IPS-NIHi7 (cell line): ENCODE measurements at regions not wholly inside any gene's neighbourhood (a gene's known extent, or its start where the extent isn't known, plus 50 kb on each side); places are given as distances from the start of the nearest gene placed in this dataset.
A peak's percentile ranks its signal among the peaks of the same experiment; 100 is the strongest.

Experiments
- DNase-seq: peaks from one replicate; pipeline ENCODE4 v3.0.0; 2012; ENCODE audit warnings: mixed read lengths; ENCODE audit errors: extremely low spot score

- DNase-seq: no peak
Measured at GRCh38 chr13:111844222-111844671, 222.7 kb upstream of the SOX1 start.

- no peak for DNase-seq
Measured at GRCh38 chr13:111844682-111845081, 222.3 kb upstream of the SOX1 start.

- DNase-seq: peak; percentile 65
Measured at GRCh38 chr13:111845621-111846351, 221.2 kb upstream of the SOX1 start.

- DNase-seq: peak; percentile 67
Measured at GRCh38 chr13:111846391-111847159, 220.4 kb upstream of the SOX1 start.

GRCh38 chr13:111847964-111848363 is 219.0 kb upstream of the SOX1 start:
- DNase-seq: no peak

DNA sequence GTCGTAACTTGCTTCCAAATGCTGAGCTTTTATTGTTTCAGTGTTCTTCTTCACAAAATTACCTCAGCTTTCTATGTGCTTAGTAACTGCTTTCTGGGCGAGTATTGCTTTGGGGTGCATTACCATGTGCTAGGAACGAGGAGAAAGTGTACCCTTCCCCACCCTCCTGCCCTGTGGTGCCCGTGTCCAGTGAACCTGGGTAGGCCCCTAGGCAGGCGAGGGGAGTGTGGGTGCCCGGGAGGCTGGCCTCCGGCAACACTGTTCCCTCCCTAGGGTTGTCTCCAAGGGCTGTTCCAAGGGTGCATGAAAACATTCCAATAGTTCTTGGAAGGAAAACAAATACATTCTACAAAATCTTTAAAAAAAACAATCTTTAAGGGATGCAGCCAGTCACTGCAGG is 216.5 kb upstream of the SOX1 start:
- no peak for DNase-seq

DNA sequence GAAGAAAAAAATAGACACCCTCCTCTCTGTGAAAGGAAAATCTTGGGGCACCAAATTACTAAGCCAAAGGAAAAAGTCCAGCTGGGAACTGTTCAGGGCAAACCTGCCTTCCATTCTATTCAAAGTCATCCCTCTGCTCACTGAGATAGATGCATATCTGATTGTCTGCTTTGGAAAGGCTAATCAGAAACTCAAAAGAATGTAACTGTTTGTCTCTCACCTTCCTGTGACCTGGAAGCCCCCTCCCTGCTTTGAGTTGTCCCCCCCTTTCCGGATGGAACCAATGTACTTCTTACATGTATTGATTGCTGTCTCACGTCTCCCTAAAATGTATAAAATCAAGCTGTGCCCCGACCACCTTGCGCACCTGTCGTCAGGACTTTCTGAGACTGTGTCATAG is 216.0 kb upstream of the SOX1 start:
- no peak for DNase-seq

DNA sequence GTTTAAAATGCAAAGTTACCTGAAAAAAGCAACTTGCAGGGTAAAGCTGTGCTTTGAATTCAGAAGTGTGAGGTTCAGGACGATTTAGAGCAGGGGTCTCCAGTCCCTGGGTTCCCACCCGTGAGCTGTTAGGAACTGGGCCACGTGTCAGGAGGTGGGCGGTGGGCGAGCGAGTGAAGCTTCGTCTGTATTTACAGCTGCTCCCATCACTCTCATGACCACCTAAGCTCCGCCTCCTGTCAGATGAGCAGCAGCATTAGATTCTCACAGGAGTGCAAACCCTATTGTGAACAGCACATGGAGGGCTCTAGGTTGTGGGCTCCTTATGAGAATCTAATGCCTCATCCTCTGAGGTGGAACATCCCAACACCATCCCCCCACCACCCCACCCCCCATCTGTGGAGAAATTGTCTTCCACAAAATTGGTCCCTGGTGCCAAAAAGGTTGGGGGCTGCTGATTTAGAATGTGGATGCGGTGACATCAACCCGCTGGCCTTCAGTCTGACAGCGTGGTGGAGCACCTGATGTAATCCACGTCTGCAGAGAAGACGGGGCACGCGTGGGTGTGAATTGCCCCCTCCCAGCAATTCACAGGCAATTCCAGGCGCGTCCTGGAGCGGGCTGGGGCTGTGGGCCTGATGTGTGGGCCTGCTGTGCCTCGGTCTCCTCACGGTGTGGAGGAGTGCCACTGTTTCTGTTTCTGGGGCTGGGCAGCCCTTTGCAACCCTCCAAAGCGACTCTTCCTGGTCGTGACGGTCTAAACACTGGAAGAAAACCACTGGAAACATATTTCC is 214.0 kb upstream of the SOX1 start:
- no peak for DNase-seq

DNA sequence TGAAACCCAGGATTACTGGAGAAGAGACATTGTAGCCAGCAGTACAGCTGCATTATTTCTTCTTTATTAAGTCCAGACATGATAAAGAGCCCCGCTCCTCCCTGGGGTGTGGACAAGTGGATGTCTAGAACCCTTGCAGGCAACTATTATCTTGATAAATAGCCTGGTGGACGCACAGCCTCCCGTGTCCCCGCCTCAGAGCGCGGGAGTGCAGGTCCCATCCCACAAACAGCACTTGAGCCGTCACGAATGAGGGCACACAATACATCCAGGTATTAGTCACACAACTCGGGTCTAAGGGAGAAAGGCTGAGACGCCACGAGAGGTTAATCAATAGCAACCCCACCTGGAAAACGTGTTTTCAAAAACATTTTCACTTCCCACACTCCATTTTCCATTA is 213.2 kb upstream of the SOX1 start:
- no peak for DNase-seq

DNA sequence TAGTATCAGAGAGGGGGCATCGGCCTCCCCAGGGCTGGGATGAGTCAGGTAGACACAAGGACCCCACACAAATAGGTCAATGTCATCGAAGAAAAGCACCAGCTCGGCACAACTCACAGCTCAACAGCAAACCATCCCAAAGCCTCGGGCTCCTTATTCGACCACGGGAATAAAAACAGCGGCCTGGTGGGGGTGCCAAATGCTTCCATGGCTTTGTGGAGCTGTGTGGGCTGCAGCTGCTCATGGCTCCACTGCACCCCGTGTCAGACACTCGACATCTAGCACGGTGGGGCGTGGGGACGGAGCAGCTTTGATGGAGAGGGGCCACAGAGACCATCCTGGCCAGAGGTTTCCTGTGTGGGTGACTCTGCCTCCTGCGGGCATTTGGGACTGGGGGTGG is 212.5 kb upstream of the SOX1 start:
- no peak for DNase-seq

DNA sequence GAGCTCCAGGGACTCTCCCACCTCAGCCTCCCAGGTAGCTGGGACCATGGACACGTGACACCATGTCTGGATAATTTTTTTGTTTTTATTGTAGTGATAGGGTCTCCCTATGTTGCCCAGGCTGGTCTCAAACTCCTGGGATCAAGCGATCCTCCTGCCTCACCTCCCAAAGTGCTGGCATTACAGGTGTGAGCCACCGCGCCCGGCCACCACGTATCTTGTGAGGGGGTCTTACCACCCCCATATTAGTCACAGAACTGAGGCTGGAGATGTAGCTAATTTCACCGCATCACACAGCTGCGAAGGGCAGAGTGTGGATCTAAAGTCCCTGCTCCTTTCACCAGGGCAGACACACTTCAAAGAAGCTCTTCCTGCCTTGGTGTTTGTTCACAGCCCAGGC is 211.8 kb upstream of the SOX1 start:
- no peak for DNase-seq

DNA sequence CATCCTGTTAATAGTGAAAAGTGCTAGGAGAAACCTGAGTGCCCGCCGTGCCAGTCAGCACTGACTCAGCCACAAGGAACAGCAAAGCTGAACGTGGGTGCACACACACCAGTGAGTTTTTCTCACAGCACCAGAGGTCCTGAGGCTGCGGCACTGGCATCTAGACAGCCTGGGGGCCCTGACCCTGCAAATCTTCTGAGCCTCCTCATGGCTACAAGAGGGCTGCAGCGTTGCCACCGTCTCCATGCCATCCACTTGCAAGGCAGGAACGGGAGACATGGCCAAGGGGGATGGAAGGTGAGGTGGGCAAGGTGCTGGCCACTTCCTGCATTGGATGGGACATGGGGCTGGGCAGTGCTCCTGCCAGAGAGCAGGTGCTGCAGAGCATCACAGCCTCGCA is 211.2 kb upstream of the SOX1 start:
- DNase-seq: no peak

- no peak for DNase-seq
Measured at GRCh38 chr13:111856571-111856970, 210.4 kb upstream of the SOX1 start.

DNA sequence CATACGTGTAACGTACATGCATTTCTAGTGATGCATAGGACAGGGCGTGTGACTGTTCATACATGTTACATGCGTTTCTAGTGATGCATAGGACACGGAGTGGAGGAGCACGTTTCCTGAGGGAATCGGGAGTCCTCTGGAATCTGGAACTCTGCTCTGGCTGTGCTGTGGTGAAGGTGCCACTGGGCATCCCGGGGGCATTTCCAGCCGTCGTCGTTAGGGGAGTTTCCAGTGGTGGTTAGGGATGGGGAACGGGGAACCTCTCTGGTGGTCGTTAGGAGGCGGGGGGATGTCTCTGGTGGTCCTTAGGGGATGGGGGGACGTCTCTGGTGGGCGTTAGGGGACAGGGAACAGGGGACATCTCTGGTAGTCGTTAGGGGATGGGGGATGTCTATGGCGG is 209.6 kb upstream of the SOX1 start:
- no peak for DNase-seq

DNA sequence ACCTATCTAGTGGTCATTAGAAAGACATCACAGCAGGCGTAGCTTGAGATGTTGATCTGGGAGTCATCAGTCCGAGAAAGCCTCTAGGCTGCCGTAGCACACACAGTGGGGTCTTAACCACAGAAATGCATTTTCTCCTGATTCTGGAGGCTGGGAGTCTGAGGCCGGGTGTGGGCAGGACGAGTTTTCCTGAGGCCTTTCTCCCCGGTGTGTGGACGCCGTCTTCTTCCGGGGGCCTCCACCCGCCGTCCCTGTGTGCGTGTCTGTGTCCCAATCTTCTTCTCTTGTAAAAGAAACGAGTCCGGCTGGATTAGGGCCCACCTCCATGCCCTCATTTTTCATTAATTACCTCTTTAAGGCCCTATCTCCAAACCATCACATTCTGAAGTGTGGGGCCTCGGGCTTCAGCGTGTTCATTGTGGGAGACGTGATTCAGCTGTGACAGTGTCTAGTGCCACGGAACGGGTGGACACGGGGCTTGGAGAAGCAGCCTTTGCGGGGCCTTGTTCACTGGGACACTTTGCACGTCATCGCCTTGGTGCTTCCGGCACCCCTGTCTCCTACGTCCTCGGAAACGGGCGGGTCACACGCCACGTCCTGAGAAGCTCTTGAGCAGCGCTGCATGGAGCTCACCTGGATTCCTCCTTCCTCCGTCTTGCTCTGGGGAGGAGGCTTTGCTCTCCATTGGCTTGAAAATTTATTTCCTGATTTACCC is 208.9 kb upstream of the SOX1 start:
- DNase-seq: no peak

DNA sequence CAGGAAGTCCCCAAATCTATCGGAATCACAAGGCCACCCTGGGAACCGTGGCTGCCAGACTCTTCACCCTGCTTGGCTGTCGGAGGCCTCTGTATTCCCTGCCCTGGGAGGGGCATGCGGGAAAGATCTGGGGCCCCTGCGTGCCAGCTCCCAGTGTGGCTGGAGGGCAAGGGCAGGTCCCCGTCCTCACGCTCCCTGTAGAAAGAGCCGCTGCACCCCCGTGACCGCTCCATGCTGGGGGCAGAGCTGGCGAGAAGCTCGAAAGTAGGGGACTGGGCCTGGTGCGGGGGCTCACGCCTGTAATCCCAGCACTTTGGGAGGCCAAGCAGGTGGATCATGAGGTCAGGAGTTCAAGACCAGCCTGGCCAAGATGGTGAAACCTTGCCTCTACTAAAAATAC is 208.4 kb upstream of the SOX1 start:
- no peak for DNase-seq

GRCh38 chr13:111859354-111860230 is 207.4 kb upstream of the SOX1 start:
- no peak for DNase-seq

DNA sequence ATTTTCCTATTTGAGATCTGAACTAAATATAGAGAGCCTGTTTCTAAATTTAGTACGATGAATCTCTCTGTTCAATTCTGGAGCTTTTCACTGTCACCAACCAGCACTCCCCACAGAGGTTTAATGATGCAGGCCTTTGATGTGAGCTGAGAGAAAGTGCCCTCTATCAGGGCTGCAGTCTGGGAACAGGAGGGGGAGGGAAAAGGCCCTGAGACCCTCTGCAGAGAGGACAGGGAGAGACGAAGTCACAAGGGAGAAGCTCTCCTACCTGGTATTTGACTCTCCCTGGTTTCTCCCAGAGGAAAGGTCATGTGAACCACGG is 206.8 kb upstream of the SOX1 start:
- DNase-seq: no peak

- no peak for DNase-seq
Measured at GRCh38 chr13:111861319-111861718, 205.6 kb upstream of the SOX1 start.

DNA sequence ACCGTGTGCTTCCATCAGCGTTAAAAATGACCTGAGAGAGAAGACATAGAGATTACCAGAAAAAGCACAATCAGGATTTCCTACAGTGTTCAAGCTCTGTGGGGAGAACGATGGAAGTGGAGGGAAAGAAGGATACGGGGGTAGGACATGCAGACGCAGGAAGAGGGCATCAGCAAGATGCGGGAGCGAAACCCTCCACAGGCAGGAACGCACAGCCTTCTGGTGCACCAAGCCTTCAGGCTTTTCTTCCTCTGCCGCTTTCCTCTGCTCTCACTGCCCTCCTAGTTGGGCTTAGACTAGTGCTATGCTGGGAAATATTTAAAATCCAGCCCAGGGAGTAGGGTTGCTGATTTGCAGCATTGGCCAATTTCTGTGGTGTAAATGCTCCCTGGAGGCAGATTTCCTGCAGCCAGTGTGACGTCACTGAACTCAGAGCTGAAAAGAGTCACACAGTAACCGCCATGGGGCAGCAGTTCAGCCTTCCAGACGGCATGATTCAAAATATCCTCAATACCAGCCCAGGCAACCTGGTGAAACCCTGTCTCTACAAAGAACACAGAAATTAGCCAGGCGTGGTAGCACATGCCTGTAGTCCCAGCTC is 205.1 kb upstream of the SOX1 start:
- no peak for DNase-seq
